ENCODE measurements at regions not wholly inside any gene's neighbourhood (a gene's known extent, or its start where the extent isn't known, plus 50 kb on each side); places are given as distances from the start of the nearest gene placed in this dataset.

DNA sequence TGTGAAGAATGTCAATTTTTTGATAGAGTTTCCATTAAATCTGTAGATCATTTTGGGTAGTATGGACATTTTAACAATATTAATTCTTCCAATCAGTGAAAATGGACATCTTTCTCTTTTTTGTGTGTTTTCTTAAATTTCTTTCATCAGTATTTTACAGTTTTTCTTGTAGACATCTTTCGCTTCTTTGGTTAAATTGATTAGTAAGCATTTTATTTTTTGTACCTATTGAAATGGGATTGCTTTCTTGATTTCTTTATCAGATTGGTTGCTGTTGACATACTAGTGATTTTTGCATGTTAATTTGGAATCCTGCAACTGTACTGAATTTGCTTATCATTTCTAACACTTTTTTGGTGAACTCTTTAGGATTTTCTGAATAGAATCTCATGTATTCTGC lies 683.2 kb upstream of the NCAM2 start:
- intact Hi-C loops (cut with DNase I): no loop called here
- no peak for DNase-seq (ENCODE audit: low spot score)

DNA sequence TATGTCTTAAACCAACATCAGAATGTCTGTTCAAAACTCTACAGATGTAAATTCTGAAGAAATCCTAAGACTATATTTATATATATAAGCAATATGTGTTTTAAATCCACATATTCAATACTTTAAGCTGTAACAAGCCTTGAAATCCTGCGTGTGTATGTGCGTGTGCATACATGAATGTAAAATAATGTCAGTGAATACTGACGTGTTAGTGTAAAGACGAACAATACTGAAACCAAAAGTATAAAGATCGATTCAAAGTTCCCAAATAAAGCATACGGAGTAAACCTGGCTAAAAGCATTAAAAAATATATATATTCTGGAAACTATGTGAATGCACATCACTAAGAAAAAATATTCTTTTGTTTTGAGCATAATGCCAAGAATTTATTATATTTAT lies 668.6 kb upstream of the NCAM2 start:
- no peak for DNase-seq (ENCODE audit: low spot score)
- intact Hi-C loops (cut with DNase I): no loop called here

DNA sequence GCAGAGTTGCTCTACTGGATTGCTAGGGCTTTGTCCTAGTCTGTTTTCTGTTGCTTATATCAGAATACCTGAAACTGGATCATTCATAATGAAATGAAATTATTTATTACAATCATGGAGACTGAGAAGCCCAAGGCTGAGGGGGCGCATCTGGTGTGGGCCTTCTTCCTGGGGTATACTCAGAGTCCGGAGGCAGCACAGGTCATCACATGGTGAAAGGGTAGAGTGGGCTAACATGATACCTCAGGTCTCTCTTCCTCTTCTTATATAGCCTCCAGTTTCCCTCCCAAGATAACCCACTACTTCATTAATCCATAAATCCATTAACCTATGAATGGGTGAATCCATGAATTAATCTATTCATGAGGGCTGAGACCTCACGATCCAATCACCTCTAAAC lies 667.6 kb upstream of the NCAM2 start:
- DNase-seq (ENCODE audit: low spot score): no peak
- intact Hi-C loops (cut with DNase I): no loop called here

DNA sequence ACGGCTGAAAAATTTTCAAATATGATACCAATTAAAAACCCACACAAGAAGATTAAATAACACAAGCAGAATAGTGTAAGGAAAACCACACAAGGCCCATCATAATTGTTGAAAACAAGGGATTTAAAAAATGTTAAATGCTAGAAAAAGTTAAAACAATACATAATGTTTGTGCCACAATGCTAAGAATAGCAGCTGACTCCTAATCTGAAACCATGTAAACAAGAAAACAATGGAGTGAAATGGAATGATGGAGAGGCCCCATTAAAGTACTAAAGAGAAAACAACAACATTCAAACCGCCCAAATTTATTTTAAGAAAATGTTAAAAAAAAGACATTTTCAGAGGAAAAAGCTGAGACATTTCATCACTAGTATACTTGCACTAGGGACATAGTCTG lies 663.6 kb upstream of the NCAM2 start:
- intact Hi-C loops (cut with DNase I): no loop called here
- no peak for DNase-seq (ENCODE audit: low spot score)

DNA sequence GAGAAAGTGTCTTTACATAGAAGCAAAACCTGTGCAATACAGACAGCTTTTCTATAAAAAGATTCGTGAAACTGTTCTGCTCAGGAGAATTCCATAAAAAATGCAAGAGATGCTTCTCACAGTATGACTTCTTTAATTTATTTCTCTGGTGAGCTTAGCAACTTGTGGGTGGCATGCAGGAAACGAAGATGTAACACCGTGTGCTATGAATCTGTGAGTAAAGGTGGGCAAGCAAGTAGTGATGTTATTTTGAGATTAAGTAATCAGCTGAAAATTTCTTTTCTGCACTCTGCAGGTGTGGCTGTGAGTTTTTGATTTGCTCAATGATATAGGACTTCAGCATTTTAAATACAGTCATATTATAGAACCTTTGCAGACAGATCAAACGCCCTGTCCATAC lies 656.8 kb upstream of the NCAM2 start:
- no peak for DNase-seq (ENCODE audit: low spot score)
- intact Hi-C loops (cut with DNase I): no loop called here

DNA sequence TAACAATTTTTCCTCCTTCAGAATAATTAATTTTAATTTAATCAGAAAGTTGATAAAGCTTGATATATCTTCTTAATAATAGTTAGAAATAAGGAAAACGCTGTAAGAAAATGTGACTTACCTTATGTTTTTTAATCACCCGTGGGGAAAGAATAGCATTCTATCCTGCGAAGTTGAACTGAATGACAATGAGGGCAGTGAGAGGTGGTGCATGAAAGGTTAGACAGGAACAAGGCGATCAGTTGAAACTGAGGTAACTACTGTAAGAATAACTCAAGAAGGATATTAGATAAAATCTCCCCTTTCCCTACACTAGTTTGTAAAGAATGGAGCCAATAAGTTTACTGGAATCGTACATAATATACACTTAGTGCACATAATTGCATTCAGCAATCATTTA lies 655.0 kb upstream of the NCAM2 start:
- no peak for DNase-seq (ENCODE audit: low spot score)
- intact Hi-C loops (cut with DNase I): no loop called here

DNA sequence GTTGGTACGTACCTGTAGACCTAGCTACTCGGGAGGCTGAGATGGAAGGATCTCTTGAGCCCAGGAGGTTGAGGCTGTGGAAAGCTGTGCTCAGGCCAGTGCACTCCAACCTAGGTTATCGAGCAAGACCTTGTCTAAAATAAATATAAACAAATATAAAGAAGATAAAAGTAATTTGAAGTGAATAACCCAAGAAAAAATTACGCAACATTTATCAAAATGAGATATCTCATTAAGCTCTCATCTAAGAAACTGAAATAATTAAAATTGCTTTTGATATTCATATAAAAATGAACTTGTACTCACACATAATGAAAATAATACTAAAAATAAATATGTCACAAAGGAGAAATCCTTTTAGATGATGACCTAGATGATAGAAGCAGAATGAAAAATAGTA lies 647.1 kb upstream of the NCAM2 start:
- DNase-seq (ENCODE audit: low spot score): no peak
- intact Hi-C loops (cut with DNase I): no loop called here

DNA sequence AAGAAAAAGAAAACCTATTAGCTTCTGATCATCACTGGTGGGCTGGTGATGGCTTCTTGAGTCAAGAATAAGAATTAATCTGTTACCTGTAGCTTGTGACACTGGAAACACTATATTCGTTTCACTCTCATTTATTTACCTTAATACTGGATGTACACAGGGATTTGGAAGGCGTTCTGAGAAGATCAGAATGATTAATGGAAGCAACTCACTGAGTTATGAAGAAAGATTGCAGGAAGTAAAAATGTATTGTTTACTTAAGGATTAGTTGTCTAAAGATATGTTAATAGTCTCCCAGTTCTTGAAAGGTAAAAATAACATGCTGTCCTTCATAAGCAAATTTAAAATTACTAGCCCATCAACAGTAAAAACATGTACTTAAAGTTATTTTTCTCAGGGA lies 644.9 kb upstream of the NCAM2 start:
- intact Hi-C loops (cut with DNase I): no loop called here
- no peak for DNase-seq (ENCODE audit: low spot score)

DNA sequence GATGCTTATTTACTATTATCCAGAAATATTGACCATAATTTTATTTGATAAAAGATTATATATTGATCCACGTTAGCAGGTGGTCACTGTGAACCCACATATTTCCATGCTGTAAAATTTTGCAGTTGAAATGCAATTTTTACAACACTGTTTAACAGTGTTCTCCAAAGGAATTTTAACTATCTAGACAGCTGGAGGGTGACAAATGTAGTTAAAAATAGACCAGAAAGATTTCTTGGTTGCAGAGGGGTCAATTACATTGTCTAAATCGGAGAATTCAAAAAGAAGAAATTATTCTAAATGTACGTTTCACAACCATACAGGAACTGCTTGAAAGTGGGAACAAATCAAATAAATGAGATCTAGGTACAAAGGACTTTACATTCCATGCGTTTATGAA lies 625.2 kb upstream of the NCAM2 start:
- no peak for DNase-seq (ENCODE audit: low spot score)
- intact Hi-C loops (cut with DNase I): no loop called here

DNA sequence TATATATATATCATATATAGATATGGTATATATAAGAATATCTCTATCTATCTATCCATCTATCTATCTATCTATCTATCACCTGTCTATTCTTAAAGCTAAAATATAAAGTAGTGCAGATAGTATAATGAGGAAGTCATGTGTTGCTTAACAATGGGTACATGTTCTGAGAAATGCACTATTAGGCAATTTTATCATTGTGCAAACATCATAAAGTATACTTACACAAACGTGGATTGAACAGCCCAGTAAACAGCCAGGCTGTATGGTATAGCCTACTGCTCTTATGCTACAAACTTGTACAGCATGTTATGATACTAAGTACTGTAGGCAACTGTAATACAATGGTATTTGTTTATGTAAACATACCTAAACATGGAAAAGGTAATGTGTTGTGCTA lies 621.0 kb upstream of the NCAM2 start:
- intact Hi-C loops (cut with DNase I): no loop called here
- DNase-seq (ENCODE audit: low spot score): no peak

DNA sequence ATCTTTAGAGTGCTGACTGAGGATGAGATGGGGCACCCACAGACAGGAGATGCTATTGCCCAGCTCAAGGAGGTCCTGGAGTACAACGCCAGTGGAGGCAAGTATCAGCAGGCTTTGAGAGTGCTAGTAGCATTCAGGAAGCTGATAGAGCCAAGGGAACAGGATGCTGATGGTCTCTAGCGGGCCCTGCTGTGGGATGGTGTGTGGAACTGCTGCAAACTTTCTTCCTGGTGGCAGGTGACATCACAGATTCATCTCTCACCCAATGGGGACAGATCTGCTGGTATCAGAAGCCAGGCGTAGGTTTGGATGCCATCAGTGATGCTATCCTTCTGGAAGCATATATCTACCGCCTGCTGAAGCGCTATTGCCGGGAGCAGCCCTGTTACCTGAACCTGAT lies 609.8 kb upstream of the NCAM2 start:
- intact Hi-C loops (cut with DNase I): no loop called here
- no peak for DNase-seq (ENCODE audit: low spot score)

DNA sequence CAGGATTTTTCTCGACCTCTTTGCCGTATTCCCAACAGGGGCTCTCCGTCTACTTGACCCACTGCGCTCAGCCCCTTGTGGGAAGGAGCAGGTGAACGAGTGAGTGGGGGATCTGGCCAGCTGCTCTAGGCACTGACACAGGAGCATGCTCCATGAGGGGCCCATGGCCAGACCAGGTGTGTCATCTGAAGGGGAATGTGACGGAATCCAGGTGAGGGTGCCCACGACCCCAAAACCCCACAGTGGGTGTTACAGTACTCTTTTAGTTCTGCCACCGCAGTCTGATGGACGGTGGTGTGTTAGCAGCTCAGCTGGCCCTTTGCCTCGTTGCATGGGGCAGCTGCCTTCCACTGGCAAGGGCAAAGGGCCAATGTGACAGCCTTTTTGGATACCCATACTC lies 601.4 kb upstream of the NCAM2 start:
- intact Hi-C loops (cut with DNase I): no loop called here
- DNase-seq (ENCODE audit: low spot score): no peak

DNA sequence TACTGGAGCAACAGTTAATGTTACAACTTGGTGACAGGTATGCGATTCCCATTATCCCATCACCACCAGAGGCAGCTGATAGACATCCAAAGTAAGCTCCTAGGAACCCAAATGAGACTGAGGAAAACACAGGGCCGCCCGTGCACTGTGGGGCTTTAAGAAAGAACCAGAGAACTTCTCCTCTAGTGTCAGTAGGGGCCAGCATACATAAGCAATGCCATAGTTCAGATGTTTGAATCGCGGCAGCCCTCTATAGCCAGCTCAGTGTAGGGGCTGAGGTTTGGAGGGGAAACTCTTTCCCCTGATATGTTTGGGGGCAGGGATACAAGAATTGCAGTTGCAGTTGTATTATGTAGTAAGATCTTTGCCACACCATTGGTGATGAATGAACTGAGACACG lies 593.3 kb upstream of the NCAM2 start:
- no peak for DNase-seq (ENCODE audit: low spot score)
- intact Hi-C loops (cut with DNase I): no loop called here

DNA sequence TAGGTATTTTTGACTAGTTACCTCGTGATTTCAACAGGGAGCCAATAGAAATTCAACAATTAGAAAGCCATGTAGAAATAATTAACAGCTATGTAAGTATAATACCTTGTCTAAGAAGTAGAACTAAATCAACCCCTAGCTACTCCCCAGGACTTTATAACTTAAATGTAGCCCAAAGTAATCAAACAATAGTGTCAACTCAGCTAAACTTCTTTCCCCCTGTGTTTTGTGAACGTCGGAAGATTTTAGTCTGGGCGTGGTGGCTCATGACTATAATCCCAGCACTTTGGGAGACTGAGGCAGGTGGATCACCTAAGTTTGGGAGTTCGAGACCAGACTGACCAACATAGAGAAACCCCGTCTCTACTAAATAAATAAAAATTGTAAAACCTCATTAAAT lies 579.9 kb upstream of the NCAM2 start:
- DNase-seq (ENCODE audit: low spot score): no peak
- intact Hi-C loops (cut with DNase I): no loop called here

DNA sequence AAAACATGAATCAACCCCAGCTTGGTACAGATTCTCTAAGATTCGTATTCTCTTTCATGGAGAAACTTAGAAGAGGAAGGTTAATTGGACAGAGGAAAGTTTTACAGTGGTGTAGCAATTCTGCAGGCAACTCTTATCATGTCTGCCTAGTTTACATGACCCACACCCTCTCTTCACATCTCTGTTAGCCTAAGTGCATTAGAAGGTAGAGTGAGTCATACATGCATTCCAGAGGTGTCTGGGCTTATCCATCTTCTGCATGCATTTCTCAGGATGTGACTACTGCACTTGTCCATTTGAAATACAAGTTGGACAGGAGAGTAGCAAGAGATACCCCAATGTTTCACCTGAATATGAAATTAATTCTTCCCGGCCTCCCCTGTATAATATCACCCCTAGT lies 578.4 kb upstream of the NCAM2 start:
- intact Hi-C loops (cut with DNase I): no loop called here

DNA sequence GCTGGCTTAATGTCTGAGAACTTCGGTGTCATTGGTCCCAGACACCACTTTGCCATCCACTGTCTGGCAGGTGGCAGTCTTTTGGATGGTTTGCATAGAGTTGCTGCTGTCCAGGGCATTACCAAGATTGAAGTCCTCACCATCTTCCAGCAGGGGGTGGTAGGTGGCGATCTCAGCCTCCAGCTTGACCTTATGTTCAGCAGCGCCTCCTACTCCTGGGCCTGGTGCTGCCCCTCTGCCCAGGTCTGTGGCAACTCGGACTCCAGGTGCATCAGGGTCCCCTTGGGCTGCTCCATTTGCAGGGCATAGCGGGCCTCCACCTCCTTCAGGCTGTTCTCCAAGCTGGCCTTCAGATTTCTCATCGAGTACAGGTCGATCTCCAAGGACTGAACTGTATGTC lies 573.3 kb upstream of the NCAM2 start:
- intact Hi-C loops (cut with DNase I): no loop called here
- DNase-seq (ENCODE audit: low spot score): no peak

More for the DNA sequence above, 578.4 kb upstream of the NCAM2 start:
- no peak for DNase-seq (ENCODE audit: low spot score)

DNA sequence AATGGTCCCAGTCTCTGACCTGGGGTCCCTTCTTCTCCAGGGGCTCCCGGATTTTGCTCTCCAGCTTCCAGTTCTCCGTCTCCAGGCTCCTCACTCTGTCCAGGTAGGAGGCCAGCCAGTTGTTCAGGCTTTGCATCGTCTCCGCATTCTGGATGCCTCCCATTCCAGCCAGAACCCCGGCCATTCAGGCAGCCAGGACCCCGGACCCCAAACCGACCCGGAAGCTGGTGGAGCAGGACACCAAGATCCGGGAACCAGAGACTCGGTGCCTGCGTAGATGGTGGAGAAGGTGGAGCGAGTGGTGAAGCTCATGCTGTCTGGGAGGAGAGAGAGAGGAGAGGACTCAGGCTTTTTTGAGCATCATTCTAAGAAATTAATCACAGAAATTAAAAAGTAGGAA lies 572.4 kb upstream of the NCAM2 start:
- DNase-seq (ENCODE audit: low spot score): no peak
- intact Hi-C loops (cut with DNase I): no loop called here

DNA sequence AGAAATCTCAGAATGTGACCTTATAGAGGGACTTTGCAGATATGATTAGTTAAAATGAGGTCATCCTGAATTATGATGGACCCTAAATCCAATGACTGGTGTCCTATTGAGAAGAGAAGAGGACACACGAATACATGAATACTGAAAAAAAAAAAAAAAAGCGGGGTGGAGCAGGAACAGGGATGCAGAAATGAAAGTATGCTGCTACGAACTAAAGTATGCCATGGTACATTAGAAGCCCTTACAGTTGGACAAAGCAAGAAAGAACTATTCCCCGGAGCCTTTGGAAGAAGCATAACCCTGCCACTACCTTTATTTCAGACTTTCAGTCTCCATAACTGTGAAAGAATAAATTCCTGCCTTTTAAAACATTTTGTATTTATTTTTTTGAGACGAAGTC lies 557.9 kb upstream of the NCAM2 start:
- no peak for DNase-seq (ENCODE audit: low spot score)
- intact Hi-C loops (cut with DNase I): no loop called here

DNA sequence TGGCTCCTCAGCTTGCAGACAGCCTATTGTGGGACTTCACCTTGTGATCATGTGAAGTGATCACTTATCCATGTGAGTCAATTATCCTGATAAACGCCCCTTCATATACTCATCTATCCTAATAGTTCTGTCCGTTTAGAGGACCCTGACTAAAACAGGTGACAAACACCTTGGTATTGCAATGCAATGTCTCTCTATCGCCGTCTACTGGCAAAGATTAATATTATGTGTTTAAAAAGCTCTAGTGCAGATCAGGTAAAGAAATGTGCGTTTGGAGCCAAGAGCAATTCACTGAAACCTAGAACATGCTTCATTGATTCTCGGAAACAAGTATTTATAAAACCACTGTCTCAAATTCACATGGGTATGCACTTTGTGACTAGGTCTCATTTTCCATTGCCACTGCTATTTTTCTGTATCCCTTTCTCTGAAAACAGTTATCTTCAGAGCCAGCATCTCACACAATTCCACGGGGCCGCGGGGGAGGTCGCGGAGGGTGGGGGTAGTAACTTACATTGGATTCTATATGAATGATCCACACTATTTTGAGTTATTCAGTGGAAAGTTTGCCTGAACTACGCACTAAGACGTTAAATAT lies 554.6 kb upstream of the NCAM2 start:
- intact Hi-C loops (cut with DNase I): no loop called here
- DNase-seq (ENCODE audit: low spot score): no peak

DNA sequence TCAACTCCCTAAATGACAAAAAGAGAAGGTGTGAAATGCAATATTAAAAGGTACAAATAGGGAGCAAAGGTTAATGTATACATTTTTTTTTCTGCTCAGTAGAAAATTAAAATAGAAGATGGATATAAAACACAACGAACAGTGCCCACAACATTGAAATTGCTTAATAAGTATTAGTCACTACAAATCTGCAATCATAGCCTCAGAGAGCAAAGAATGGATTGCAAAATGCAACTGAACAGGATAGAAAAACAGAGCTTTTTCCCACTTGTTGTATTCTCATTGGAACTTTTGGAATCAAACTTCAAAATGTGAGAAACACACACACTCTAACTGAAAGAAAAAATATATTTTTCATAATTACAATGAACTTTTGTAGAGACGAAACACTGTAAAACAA lies 552.2 kb upstream of the NCAM2 start:
- intact Hi-C loops (cut with DNase I): no loop called here
- no peak for DNase-seq (ENCODE audit: low spot score)

DNA sequence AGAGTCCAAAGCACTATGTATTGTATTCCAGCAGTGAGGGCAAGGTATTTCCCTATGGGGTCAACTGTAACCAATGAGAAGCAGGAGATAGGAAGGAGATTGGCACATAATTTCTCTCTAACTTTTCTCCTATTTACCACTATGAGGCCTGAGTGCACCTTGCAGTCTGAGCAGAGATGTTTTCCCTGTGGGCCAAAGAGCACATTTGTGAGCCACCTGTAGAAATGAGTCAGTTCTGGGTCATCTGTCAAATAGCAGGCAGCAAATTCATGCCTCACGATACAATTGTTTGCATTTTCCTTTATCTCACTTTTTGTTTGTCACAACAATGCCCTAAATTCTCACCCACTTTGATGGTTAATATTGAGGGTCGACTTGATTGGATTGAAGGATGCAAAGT lies 547.2 kb upstream of the NCAM2 start:
- DNase-seq (ENCODE audit: low spot score): no peak
- intact Hi-C loops (cut with DNase I): no loop called here

DNA sequence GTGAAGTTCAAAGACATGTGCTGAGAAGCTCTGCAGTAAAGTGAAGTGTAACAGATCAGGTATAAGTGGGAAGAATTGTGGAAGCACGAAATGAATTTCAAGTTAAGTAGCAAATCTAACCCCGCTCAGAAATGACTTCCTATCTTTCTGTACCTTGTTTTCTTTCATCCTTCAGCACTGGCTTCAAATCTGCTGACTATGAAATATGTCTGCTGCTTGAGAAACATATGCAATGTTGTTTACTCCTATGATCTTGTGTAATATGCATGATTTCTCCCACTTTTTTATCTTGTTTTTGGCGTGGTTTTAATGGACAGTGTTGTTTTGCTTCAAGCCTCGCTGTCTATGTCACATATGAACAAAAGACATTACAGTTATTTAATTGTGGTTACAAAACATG lies 545.3 kb upstream of the NCAM2 start:
- DNase-seq (ENCODE audit: low spot score): no peak
- intact Hi-C loops (cut with DNase I): no loop called here

DNA sequence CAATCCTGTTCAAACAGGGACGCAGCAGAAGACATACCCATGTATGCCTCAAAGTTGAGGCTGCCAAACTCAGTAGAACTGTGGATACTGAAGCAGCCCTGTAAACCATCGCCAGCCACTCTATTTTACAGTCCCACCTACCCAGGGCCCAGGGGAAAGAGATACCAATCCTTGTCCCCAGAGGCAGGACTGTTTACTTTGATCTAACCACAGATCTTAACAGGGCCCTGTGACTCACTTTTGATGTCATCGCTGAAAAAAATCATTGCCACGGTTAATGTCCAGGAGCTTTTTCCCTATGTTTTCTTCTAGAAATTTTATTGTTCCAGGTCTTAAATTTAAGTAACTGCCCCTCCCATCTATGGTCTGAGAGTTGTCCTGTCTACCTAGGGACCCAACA lies 538.4 kb upstream of the NCAM2 start:
- intact Hi-C loops (cut with DNase I): no loop called here
- no peak for DNase-seq (ENCODE audit: low spot score)

All from cardiac septum (tissue), 1 donor.